ENCODE measurements at regions not wholly inside any gene's neighbourhood (a gene's known extent, or its start where the extent isn't known, plus 50 kb on each side); places are given as distances from the start of the nearest gene placed in this dataset.

DNA sequence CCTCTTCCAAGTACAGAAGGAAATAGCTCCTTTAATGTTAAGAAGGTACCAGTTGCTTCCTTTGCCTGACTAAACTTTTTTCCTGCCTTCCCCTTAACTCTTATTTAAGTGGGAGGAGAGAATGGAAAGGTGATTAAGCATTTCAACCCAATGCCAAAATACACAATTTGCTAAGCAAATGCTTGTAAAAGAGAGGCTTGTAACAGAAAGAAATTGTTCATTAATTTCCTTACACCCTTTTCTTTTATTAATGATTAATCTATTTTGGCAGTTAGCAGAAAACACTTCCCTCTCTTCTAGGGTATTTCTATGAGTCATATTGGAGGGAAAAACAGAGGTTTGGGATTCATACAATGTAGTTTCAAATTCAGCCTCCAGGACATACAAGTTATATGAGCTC is 427.6 kb upstream of the FAT3 start:
- Histone ChIP-seq H3K4ac (ENCODE audit: low read depth, low read length) (no peak overlapping the region), H3K27me3 (ENCODE audit: insufficient read depth, low read length, poor library complexity) (no peaks in the 10 kb centered on the region), H3K79me2 (ENCODE audit: control insufficient read depth, insufficient read depth, low read length) (no peaks in the 10 kb centered on the region), H3K23ac (ENCODE audit: low read length) (no peak overlapping the region), H3K4me2 (ENCODE audit: low read length) (no peak overlapping the region), H4K8ac (ENCODE audit: low read depth, low read length) (no peak overlapping the region), H2BK120ac (ENCODE audit: low read depth, low read length) (no peak overlapping the region), H2AK5ac (ENCODE audit: low read length) (no peak overlapping the region), H2BK5ac (ENCODE audit: low read length) (no peak overlapping the region), H3K18ac (ENCODE audit: low read length) (no peak overlapping the region), H3K36me3 (ENCODE audit: control insufficient read depth, insufficient read depth, low read length) (no peaks in the 10 kb centered on the region), H3K9ac (ENCODE audit: low read length) (no peak overlapping the region), H3K79me1 (ENCODE audit: low read length) (no peaks in the 10 kb centered on the region), H4K5ac (ENCODE audit: low read length) (no peak overlapping the region), H3K27ac (ENCODE audit: low read depth, low read length) (no peak overlapping the region), H2BK15ac (replicated peaks; ENCODE audit: low read depth) (no peak overlapping the region), H3K4me3 (ENCODE audit: low read length) (no peak overlapping the region), H3K4me1 (ENCODE audit: control insufficient read depth, low read depth, low read length) (no peaks in the 10 kb centered on the region), H3K56ac (ENCODE audit: low read length) (no peak overlapping the region)
- DNase-seq: no peak

DNA sequence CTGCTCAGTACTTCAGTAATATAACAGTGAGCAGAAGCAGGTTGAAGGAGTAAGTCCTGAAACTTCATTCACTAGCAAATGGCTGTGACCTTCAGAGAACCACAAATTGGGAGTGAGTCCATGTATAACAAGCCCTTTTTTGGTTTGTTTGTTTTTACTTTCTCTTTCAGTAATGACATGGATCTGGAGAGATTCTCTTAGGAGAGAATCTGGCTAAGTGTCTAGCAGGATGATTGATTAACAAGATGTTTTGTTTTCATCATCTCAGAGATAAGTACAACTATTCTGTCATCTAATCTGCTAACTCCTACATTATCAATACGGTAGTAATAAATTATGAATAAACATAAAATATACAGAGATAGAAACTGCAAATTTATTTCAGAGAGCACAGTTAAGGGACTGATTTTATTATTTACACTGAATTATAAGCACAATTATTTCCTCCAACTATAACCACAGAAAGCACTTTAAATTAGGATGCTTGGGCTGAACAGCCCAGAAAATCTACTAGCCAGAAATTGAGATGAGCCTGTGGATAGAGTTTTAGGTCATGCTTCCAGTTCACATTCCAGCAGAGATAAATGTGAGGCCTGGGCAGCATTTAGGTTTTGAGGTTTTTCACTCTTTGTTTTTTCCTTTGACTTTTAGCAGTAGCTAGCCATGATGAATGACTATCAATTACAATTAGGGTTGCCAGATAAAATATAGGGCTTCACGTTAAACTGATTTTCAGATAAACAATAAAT is 429.3 kb upstream of the FAT3 start:
- Histone ChIP-seq H4K8ac (ENCODE audit: low read depth, low read length) (no peak overlapping the region), H3K4me2 (ENCODE audit: low read length) (no peak overlapping the region), H2BK15ac (replicated peaks; ENCODE audit: low read depth) (peak overlapping the region; percentile 93), H3K4me1 (ENCODE audit: control insufficient read depth, low read depth, low read length) (no peaks in the 10 kb centered on the region), H3K9ac (ENCODE audit: low read length) (no peak overlapping the region), H3K79me1 (ENCODE audit: low read length) (no peaks in the 10 kb centered on the region), H3K23ac (ENCODE audit: low read length) (no peak overlapping the region), H4K5ac (ENCODE audit: low read length) (no peak overlapping the region), H3K4ac (ENCODE audit: low read depth, low read length) (no peak overlapping the region), H3K56ac (ENCODE audit: low read length) (no peak overlapping the region), H2BK120ac (ENCODE audit: low read depth, low read length) (no peak overlapping the region), H2AK5ac (ENCODE audit: low read length) (no peak overlapping the region), H3K79me2 (ENCODE audit: control insufficient read depth, insufficient read depth, low read length) (no peaks in the 10 kb centered on the region), H3K27ac (ENCODE audit: low read depth, low read length) (no peak overlapping the region), H3K27me3 (ENCODE audit: insufficient read depth, low read length, poor library complexity) (no peaks in the 10 kb centered on the region), H3K18ac (ENCODE audit: low read length) (no peak overlapping the region), H3K36me3 (ENCODE audit: control insufficient read depth, insufficient read depth, low read length) (no peaks in the 10 kb centered on the region), H2BK5ac (ENCODE audit: low read length) (no peak overlapping the region), H3K4me3 (ENCODE audit: low read length) (no peak overlapping the region)
- no CpG with 5 or more reads among the region's 2 CpGs for WGBS (ENCODE audit: extremely low coverage, insufficient coverage, low lambda C conversion rate)
- peak; percentile 48 for DNase-seq

DNA sequence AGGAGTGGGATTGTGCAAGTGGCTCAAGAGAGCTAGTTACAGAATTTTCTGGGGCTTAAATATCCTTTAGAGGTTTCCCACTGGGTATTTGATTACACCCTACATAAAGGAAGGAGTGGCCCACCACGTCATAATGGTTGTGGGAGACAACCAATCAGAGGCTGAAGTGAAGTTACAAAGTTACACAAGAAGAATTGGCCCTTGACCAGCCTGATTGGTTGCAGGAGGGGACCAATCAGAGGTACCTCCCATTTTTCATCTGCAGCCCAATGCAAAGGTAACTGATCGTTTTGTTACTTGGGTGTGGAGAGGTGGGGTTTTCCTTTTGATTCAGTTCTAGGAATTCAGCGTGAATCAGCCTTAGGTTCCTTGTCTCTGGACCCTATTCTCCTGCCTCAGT is 430.5 kb upstream of the FAT3 start:
- peak overlapping the region; percentile 35 for H2BK5ac ChIP-seq (ENCODE audit: low read length)
- WGBS (ENCODE audit: extremely low coverage, insufficient coverage, low lambda C conversion rate): no CpG with 5 or more reads among the region's 3 CpGs
- no peak overlapping the region for H2BK15ac ChIP-seq (replicated peaks; ENCODE audit: low read depth)
- no peak overlapping the region for H3K4me3 ChIP-seq (ENCODE audit: low read length)
- H3K79me2 ChIP-seq (ENCODE audit: control insufficient read depth, insufficient read depth, low read length): no peaks in the 10 kb centered on the region
- no peak overlapping the region for H3K23ac ChIP-seq (ENCODE audit: low read length)
- no peak overlapping the region for H2BK120ac ChIP-seq (ENCODE audit: low read depth, low read length)
- H3K27ac ChIP-seq (ENCODE audit: low read depth, low read length): no peak overlapping the region
- H4K8ac ChIP-seq (ENCODE audit: low read depth, low read length): no peak overlapping the region
- H3K79me1 ChIP-seq (ENCODE audit: low read length): no peaks in the 10 kb centered on the region
- H3K18ac ChIP-seq (ENCODE audit: low read length): no peak overlapping the region
- H3K4me2 ChIP-seq (ENCODE audit: low read length): no peak overlapping the region
- no peaks in the 10 kb centered on the region for H3K36me3 ChIP-seq (ENCODE audit: control insufficient read depth, insufficient read depth, low read length)
- H3K4ac ChIP-seq (ENCODE audit: low read depth, low read length): no peak overlapping the region
- H4K5ac ChIP-seq (ENCODE audit: low read length): no peak overlapping the region
- H3K27me3 ChIP-seq (ENCODE audit: insufficient read depth, low read length, poor library complexity): no peaks in the 10 kb centered on the region
- peak overlapping the region; percentile 46 for H3K56ac ChIP-seq (ENCODE audit: low read length)
- no peaks in the 10 kb centered on the region for H3K4me1 ChIP-seq (ENCODE audit: control insufficient read depth, low read depth, low read length)
- H3K9ac ChIP-seq (ENCODE audit: low read length): no peak overlapping the region
- no peak overlapping the region for H2AK5ac ChIP-seq (ENCODE audit: low read length)
- peak; percentile 53 for DNase-seq

DNA sequence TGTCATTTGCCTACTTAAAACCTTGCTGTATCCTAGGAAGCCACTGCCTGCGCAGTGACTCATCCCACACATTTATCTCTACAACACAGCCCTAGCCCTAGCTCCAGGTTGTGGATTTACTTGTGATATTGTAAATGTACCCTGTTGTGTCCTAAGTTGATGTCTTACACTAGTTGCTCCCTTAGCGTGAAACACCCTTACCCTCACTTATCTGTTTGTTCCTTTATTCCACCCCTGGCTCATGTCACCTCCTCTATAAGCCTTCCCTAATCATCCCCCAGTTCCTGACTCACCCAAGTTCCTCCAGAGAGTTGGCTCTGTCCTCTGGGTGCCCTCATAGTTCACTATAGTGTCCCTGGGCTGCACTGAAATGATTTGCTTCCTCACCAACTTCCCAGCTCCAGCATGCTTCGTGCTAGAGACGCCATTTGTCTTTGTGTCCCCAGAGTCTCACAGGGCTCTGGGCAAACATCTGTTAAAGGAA is 431.8 kb upstream of the FAT3 start:
- Histone ChIP-seq H3K9ac (ENCODE audit: low read length) (no peak overlapping the region), H3K4me3 (ENCODE audit: low read length) (no peak overlapping the region), H3K36me3 (ENCODE audit: control insufficient read depth, insufficient read depth, low read length) (no peaks in the 10 kb centered on the region), H3K27me3 (ENCODE audit: insufficient read depth, low read length, poor library complexity) (no peaks in the 10 kb centered on the region), H3K27ac (ENCODE audit: low read depth, low read length) (peak overlapping the region; percentile 16), H3K79me2 (ENCODE audit: control insufficient read depth, insufficient read depth, low read length) (no peaks in the 10 kb centered on the region), H4K5ac (ENCODE audit: low read length) (no peak overlapping the region), H3K23ac (ENCODE audit: low read length) (no peak overlapping the region), H4K8ac (ENCODE audit: low read depth, low read length) (no peak overlapping the region), H2BK120ac (ENCODE audit: low read depth, low read length) (no peak overlapping the region), H2AK5ac (ENCODE audit: low read length) (no peak overlapping the region), H3K4ac (ENCODE audit: low read depth, low read length) (no peak overlapping the region), H3K18ac (ENCODE audit: low read length) (no peak overlapping the region), H2BK15ac (replicated peaks; ENCODE audit: low read depth) (no peak overlapping the region), H3K4me2 (ENCODE audit: low read length) (no peak overlapping the region), H3K4me1 (ENCODE audit: control insufficient read depth, low read depth, low read length) (no peaks in the 10 kb centered on the region), H3K79me1 (ENCODE audit: low read length) (no peaks in the 10 kb centered on the region), H2BK5ac (ENCODE audit: low read length) (peak overlapping the region; percentile 54), H3K56ac (ENCODE audit: low read length) (peak overlapping the region; percentile 25)
- peak; percentile 70 for DNase-seq
- no CpG with 5 or more reads among the region's 4 CpGs for WGBS (ENCODE audit: extremely low coverage, insufficient coverage, low lambda C conversion rate)

DNA sequence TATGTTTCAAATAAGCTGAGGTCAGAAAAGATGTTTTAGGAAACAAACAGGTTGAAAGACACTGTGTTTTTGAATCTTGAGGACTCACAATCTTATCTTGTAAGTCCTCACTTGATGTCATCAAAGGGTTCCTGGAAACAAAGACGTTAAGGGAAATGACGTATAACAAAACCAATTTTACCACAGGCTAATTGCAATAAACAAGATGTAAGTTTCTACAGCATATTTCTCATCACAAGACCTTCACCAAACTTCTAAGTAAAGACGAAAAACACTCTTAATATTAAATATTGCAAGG is 433.5 kb upstream of the FAT3 start:
- H3K18ac ChIP-seq (ENCODE audit: low read length): no peak overlapping the region
- no peaks in the 10 kb centered on the region for H3K27me3 ChIP-seq (ENCODE audit: insufficient read depth, low read length, poor library complexity)
- H3K23ac ChIP-seq (ENCODE audit: low read length): no peak overlapping the region
- no peaks in the 10 kb centered on the region for H3K79me1 ChIP-seq (ENCODE audit: low read length)
- no peak overlapping the region for H3K9ac ChIP-seq (ENCODE audit: low read length)
- H4K5ac ChIP-seq (ENCODE audit: low read length): no peak overlapping the region
- WGBS (ENCODE audit: extremely low coverage, insufficient coverage, low lambda C conversion rate): no CpG with 5 or more reads among the region's 3 CpGs
- no peaks in the 10 kb centered on the region for H3K36me3 ChIP-seq (ENCODE audit: control insufficient read depth, insufficient read depth, low read length)
- no peak for DNase-seq
- no peak overlapping the region for H3K27ac ChIP-seq (ENCODE audit: low read depth, low read length)
- no peak overlapping the region for H3K4ac ChIP-seq (ENCODE audit: low read depth, low read length)
- no peaks in the 10 kb centered on the region for H3K79me2 ChIP-seq (ENCODE audit: control insufficient read depth, insufficient read depth, low read length)
- no peaks in the 10 kb centered on the region for H3K4me1 ChIP-seq (ENCODE audit: control insufficient read depth, low read depth, low read length)
- no peak overlapping the region for H2BK5ac ChIP-seq (ENCODE audit: low read length)
- H2BK120ac ChIP-seq (ENCODE audit: low read depth, low read length): no peak overlapping the region
- H3K4me3 ChIP-seq (ENCODE audit: low read length): no peak overlapping the region
- peak overlapping the region; percentile 14 for H2BK15ac ChIP-seq (replicated peaks; ENCODE audit: low read depth)
- H2AK5ac ChIP-seq (ENCODE audit: low read length): no peak overlapping the region
- H3K56ac ChIP-seq (ENCODE audit: low read length): no peak overlapping the region
- no peak overlapping the region for H3K4me2 ChIP-seq (ENCODE audit: low read length)
- H4K8ac ChIP-seq (ENCODE audit: low read depth, low read length): no peak overlapping the region

Measured in mesendoderm (in vitro differentiated cells).